Hepatic stellate cell (primary cell): ENCODE measurements at regions not wholly inside any gene's neighbourhood (a gene's known extent, or its start where the extent isn't known, plus 50 kb on each side); places are given as distances from the start of the nearest gene placed in this dataset.

Source experiments
- DNase-seq: peaks from one replicate; pipeline ENCODE4 v3.0.0; 2011; ENCODE audit warnings: low spot score

DNA sequence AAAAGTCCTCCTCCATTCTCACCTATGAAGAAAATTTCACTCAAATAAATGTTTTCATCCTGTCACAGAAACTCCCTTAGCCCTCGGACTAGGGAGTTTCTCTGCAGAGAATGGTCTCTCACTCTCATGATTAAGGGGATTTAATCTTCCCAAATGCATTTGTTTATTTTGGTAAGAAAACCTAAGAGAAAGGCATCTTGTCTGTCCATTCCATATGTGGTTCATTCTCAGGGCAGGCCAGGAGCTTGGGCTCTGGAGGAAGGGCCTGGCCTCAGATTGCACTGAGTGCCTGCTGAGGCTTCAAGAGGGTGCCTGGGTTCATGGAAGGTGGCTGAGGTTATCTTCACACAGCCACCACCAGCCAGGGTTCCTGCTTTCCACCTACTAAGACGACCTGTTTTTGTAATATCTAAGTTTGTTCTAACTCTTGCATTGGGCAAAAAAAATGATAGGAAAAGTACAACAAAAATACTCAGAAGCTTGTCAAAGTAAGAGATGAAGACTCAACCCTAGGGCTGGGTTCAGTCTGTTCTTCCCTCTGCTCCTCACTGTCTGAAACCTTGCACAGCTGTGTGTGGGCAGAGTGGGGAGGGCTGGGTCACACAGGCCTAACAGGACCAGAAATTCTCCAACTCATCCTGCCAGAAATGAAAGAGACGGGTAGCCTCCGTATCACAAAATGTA is 186.7 kb downstream of the CXCL12 start:
- peak; percentile 68 for DNase-seq

- DNase-seq, result no peak
Observed at GRCh38 chr10:44197646-44198045, 187.3 kb downstream of the CXCL12 start.

GRCh38 chr10:44196336-44196735 is 188.6 kb downstream of the CXCL12 start:
- no peak for DNase-seq

DNA sequence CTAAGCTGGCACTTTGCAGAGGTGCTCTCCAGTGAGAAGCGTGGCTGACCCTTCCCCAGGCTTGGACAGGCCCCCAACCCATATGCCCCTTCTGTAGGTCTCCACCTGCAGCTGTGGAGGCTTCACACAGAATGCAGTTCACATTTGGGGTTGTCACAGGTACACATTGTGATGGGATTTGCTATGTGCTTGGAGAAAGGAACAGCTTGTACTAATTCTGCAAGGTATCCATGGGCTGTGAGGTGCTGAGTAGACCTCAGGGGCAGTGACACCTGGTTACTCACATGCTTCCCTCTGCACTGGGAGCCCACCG is 188.9 kb downstream of the CXCL12 start:
- DNase-seq, result no peak

- DNase-seq, result peak; percentile 87
Observed at GRCh38 chr10:44195112-44196007, 189.5 kb downstream of the CXCL12 start.

GRCh38 chr10:44194435-44194834 is 190.5 kb downstream of the CXCL12 start:
- DNase-seq, result no peak

GRCh38 chr10:44193567-44194220 is 191.2 kb downstream of the CXCL12 start:
- no peak for DNase-seq

GRCh38 chr10:44193166-44193565 is 191.7 kb downstream of the CXCL12 start:
- DNase-seq, result no peak

DNA sequence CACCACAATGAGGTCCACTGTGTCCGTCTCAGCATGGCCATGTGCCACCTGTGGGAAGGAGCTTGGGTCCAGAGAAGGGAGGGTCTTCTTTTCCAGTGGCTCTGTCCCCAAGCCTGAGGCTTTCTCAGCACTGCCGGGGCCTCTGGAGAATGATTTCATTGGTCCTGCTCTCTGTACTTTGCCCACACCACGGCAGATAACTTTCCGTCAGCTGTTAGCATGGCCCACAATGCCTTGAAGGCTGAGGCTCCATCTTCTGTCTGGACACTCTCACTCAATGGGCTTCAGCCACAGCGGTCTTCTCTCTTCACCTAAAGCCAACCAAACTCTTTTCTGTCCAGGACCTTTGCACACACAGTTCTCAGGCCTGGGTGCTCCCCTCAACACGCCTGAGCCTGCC is 192.5 kb downstream of the CXCL12 start:
- no peak for DNase-seq

GRCh38 chr10:44190541-44190940 is 194.4 kb downstream of the CXCL12 start:
- DNase-seq, result no peak

GRCh38 chr10:44186821-44187220 is 198.1 kb downstream of the CXCL12 start:
- DNase-seq, result no peak

- no peak for DNase-seq
Observed at GRCh38 chr10:44186150-44186549, 198.7 kb downstream of the CXCL12 start.

DNA sequence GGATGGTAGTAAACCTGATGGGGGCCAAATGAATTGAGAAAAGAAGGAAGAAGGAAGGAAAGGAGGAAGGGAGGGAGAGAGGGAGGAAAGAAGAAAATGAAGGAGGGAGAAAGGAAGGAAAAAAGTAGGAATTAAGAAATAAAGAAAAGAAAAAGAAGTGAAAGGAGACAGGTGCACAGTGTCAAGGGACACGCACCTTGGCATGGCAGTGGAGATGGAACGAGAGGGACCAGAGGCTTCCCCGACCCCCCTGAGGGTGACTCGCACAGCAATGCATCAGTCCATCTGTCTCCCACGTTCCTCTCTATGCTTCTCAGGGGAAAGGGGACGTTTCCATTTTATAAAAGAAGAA is 199.6 kb downstream of the CXCL12 start:
- no peak for DNase-seq

DNA sequence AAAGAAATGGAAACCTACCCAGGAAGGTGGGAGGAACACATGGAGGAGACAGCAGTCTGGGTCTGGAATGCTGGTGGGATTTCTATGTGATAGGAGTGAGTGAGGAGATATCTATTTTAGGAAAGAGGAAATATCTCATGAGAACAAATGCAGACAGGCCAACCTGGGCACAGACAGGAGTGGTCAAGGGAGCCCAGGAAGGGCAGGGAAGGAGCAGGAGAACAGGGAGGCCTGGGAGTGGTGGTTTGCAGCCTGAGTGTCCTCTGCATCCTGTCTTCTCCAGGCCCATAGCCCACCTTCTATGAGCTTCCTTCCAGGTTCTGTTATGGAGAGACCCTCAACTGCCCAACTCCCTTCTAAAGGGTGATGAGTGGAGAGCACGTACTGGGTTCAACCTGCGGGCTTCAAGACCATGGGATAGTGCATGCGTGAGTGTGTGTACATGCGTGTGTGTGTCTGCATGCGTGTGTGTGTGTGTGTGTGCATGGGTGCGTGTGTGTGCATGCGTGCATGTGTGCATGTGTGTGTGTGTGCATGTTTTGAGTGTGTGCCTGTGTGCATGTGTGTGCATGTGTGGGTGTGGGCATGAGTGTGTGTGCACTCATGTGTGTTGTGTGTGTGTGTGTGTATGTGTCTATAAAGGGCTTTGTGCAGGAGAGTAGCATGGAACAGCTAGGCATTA is 200.1 kb downstream of the CXCL12 start:
- no peak for DNase-seq

DNA sequence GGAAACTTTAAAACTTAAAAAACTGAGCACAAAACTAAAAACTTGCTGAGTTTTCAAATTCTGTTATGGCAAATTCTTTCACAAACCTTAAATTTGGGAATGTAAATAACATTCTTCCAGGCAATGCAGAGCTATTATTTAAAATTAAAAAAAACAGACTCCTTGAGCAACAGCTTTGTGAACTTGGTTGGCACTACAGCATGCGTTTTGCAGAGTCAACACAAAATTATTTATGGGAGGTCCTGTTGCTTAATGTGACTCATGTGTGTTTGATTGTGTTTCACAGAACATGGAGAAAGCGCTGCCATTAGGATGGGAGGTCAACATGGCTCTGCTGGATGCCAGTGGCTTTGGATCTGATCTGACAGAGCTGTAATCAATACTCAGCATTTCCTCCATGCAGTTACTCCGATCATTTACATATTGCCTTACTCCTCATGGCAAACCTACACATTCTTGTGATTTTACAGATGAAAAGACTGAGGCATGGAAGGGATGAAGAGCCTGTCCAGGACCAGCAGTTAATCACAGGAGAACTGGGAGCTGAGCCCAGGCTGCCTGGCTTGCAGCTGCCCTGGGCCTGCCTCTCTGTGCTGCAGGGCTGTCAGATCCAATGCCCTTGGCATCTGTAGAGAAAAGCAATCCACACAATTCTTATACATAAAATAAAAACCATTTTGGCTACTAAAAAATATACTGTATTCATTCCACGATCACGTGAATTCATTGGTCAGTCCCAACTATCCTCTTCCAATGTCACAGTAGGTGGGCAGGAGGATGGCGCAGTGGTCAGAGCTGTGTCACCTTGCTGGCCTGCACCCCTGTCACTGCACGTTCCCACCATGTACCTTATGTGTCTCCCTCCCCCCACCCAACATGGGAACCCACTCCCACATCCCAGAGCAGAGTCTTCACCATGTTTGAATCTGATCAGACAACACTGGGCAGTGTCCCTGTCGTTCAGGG is 200.9 kb downstream of the CXCL12 start:
- no peak for DNase-seq

DNA sequence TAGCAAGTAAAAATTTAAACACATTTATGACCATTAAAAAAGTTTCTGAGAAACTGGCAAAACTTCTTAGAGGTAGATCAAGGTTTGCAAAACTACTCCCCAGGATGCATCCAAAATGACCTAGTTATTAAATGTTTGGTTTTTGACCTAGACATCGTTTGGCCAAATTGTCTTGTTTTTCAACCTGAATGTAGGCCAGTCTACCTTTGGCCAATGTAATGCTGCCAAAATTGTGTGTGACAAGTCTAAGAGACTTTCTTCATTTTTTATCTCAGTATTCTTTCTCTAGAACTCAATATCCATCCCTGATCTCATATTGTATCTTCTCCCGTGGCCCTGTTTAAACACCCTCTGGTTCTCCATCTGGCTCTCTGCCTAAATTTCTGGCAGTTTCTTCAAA is 202.0 kb downstream of the CXCL12 start:
- DNase-seq, result no peak

DNA sequence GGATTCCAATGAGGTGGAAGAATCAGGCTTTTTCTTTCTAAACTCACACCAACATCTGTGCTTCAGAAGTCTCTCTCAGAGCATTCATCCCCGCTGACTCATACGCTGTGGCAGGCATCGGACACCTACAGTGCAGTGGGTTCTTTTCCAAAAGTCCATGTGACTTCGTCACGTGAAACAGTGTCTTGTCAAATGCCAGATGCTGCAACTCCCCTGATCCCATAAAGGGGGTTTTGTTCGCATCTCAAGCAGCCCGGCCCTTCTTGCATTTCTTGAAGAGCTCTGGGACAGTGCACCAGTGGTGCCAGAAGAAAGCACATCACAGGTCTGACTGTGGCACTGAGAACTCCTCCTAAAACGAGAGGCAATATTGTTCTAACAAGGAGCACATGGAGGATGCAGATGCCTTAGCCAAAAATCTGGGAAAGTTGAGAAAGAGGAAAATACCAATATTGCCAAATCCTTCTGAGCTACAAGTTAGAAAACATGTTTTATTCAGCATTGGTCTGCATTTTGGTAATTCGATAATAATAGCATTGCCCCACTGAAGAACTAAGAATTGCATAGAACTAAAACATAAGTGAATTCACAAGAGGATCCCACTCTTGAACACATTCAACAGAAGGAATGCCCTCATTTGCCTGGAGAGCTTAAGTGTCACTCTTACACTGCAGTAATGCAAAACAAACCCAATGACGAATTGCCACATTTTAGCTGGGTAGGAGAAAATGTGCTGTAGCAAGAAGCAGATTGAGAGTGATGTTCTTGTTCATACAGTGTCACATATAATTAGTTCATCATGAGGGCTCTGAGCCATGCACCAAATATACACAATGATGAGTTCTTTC is 204.4 kb downstream of the CXCL12 start:
- DNase-seq, result peak; percentile 14

GRCh38 chr10:44178856-44179255 is 206.0 kb downstream of the CXCL12 start:
- DNase-seq, result no peak

DNA sequence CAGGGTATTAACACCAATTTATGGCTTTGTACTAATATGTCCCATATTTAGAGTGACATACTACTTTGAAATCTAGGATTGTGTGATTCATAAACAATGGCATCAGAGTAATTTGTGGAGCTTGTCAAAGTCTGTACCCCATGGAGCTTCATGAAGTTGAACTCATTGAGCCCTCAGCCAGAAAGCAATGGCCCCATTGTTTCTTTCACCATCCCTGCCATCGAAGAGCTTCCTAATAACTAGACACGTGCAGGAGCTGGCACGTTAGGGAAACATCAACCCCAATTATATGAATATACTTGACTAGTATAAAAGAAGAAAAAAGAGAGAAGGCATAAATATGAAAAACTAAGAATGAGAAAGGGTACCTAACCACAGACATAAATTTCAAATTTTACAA is 206.6 kb downstream of the CXCL12 start:
- DNase-seq, result no peak

- no peak for DNase-seq
Observed at GRCh38 chr10:44177610-44178009, 207.3 kb downstream of the CXCL12 start.

DNA sequence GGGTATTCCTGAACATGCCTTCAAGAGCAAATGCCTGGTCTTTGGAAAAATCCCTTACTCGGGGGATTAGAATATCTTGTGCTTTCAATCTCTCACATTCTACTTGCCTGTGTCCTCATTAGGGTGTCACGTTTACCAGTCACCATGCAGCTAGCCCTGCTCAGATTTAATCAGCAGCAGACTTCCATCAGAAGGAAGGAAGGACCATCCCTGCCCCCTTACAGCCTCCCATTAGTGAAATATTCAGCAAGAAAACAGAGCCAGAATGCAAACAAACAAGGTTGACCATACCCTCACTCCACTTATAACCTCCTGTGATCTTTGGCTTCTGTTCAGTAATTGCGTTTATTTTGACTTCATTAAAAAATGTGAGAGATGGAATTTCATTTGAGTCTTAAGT is 208.6 kb downstream of the CXCL12 start:
- DNase-seq, result no peak
